ENCODE measurements at regions not wholly inside any gene's neighbourhood (a gene's known extent, or its start where the extent isn't known, plus 50 kb on each side); places are given as distances from the start of the nearest gene placed in this dataset.

DNA sequence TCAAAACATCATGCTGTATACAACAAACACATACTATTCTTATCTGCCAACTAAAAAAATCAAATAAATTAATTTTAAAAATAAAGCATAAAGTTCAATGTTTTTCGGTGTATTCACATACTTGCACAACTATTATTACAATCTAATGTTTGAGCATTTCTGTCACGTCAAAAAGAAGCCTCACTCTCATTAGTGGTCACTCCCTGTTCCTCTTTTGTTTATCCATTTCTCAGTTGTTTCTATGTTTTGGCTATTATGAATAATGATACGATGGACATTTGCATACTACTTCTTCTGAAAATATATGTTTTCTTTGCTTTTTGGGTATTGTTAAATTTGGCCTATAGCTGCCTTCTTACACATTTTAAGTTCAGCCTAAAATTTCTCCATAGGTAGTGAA is 773.0 kb upstream of the HS6ST1 start:
- BruUV-seq (replicated peaks): no TSS peak
- no peaks in the 10 kb centered on the region for H3K36me3 ChIP-seq (ENCODE audit: low read depth, low read length)
- DNase-seq: no peak
- ATAC-seq: no peak
- no peaks in the 10 kb centered on the region for H3K27me3 ChIP-seq (ENCODE audit: low read length)
- intact Hi-C loops (cut with micrococcal nuclease): no loop called here
- H3K27ac ChIP-seq (ENCODE audit: low read length): no peak overlapping the region
- H3K9me2 ChIP-seq (replicated peaks; ENCODE audit: low read length): no peaks in the 10 kb centered on the region
- no peak overlapping the region for H2AFZ ChIP-seq (ENCODE audit: low read length)
- POLR2A ChIA-PET (ENCODE audit: unreplicated experiment): no interaction called here
- no peak overlapping the region for H3K4me3 ChIP-seq (ENCODE audit: low read length)
- no peak overlapping the region for H3K4me2 ChIP-seq (ENCODE audit: low read length)
- no peak for TF ChIP-seq EZH2 (IDR thresholded peaks at IDR 0.05; ENCODE audit: low read length, unreplicated experiment)
- TF ChIP-seq, protein P1, sequence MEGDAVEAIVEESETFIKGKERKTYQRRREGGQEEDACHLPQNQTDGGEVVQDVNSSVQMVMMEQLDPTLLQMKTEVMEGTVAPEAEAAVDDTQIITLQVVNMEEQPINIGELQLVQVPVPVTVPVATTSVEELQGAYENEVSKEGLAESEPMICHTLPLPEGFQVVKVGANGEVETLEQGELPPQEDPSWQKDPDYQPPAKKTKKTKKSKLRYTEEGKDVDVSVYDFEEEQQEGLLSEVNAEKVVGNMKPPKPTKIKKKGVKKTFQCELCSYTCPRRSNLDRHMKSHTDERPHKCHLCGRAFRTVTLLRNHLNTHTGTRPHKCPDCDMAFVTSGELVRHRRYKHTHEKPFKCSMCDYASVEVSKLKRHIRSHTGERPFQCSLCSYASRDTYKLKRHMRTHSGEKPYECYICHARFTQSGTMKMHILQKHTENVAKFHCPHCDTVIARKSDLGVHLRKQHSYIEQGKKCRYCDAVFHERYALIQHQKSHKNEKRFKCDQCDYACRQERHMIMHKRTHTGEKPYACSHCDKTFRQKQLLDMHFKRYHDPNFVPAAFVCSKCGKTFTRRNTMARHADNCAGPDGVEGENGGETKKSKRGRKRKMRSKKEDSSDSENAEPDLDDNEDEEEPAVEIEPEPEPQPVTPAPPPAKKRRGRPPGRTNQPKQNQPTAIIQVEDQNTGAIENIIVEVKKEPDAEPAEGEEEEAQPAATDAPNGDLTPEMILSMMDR (conservative IDR thresholded peaks at IDR 0.05; ENCODE audit: low read depth, low read length): no peak
- TF ChIP-seq EZH2phosphoT487 (IDR thresholded peaks at IDR 0.05; ENCODE audit: borderline replicate concordance, low read length): no peak
- H3K79me2 ChIP-seq (ENCODE audit: low read length): no peaks in the 10 kb centered on the region
- H3K9me3 ChIP-seq (ENCODE audit: low read length): 0 out of 2 replicates have a peak, but pooled peaks cover 3% of the 10 kb centered on the region
- H3K4me1 ChIP-seq (ENCODE audit: insufficient read depth, low read length): no peaks in the 10 kb centered on the region
- H4K20me1 ChIP-seq (ENCODE audit: low read length): no peaks in the 10 kb centered on the region
- no peak overlapping the region for H3K9ac ChIP-seq (ENCODE audit: low read length)
- CTCF ChIA-PET: no interaction called here
- H3F3A ChIP-seq (ENCODE audit: low read length, unreplicated experiment): no peaks in the 10 kb centered on the region

DNA sequence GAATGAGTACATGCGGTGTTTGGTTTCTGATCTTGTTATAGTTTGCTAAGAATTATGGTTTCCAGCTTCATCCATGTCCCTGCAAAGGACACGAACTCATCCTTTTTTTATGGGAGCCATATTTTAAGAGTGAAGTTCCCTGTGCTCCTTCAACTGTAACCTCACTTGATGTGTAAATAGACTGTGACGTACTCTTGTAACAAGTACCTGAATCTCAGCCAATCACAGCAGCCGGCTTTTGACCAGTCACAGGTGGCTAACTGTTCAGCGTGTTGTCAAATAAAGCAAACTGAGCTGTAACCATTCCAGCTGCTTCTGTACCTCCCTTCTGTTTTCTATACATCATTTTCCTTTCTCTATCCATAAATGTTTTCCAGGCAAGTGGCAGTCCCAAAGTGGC is 774.3 kb upstream of the HS6ST1 start:
- Histone ChIP-seq H3K9ac (ENCODE audit: low read length) (no peak overlapping the region), H3K79me2 (ENCODE audit: low read length) (no peaks in the 10 kb centered on the region), H3K9me2 (replicated peaks; ENCODE audit: low read length) (no peaks in the 10 kb centered on the region), H3K4me3 (ENCODE audit: low read length) (no peak overlapping the region), H2AFZ (ENCODE audit: low read length) (no peak overlapping the region), H3K27me3 (ENCODE audit: low read length) (no peaks in the 10 kb centered on the region), H3K4me1 (ENCODE audit: insufficient read depth, low read length) (no peaks in the 10 kb centered on the region), H3K4me2 (ENCODE audit: low read length) (no peak overlapping the region), H3K36me3 (ENCODE audit: low read depth, low read length) (no peaks in the 10 kb centered on the region), H3K9me3 (ENCODE audit: low read length) (peaks cover 3% of the 10 kb centered on the region; the same call in 1 of the 2 replicates), H3K27ac (ENCODE audit: low read length) (no peak overlapping the region), H4K20me1 (ENCODE audit: low read length) (no peaks in the 10 kb centered on the region), H3F3A (ENCODE audit: low read length, unreplicated experiment) (no peaks in the 10 kb centered on the region)
- POLR2A ChIA-PET (ENCODE audit: unreplicated experiment): no interaction called here
- no TSS peak for BruUV-seq (replicated peaks)
- CTCF ChIA-PET: no interaction called here
- DNase-seq: no peak
- ATAC-seq: no peak
- TF ChIP-seq EZH2phosphoT487 (IDR thresholded peaks at IDR 0.05; ENCODE audit: borderline replicate concordance, low read length) (no peak), EZH2 (IDR thresholded peaks at IDR 0.05; ENCODE audit: low read length, unreplicated experiment) (no peak)
- TF ChIP-seq, protein P1 (conservative IDR thresholded peaks at IDR 0.05; ENCODE audit: low read depth, low read length): no peak
- intact Hi-C loops (cut with micrococcal nuclease): no loop called here

DNA sequence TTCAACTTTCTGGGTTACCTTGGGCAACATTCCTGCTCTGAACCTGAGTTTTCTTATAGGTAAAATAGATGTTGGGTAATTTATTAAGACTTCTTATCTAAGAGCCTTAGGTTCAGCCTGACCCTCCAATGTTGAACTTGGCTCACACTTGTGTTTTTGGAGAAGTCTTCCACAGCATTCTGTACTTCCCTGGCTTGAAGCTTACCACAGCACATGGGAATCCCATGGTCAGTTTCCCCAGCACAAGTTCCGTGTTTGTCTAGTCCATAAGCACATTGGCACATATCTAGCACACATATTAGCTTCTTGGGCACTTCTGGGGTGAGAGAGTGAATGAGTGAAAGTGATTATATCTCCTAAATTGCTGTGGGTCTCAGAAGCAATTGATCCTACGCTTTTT is 782.5 kb upstream of the HS6ST1 start:
- Histone ChIP-seq H3K27ac (ENCODE audit: low read length) (no peak overlapping the region), H3K4me1 (ENCODE audit: insufficient read depth, low read length) (no peaks in the 10 kb centered on the region), H3K27me3 (ENCODE audit: low read length) (no peaks in the 10 kb centered on the region), H3K9me2 (replicated peaks; ENCODE audit: low read length) (no peaks in the 10 kb centered on the region), H3F3A (ENCODE audit: low read length, unreplicated experiment) (no peaks in the 10 kb centered on the region), H3K9me3 (ENCODE audit: low read length) (no peaks in the 10 kb centered on the region; the same call in 1 of the 2 replicates), H2AFZ (ENCODE audit: low read length) (no peak overlapping the region), H3K4me3 (ENCODE audit: low read length) (no peak overlapping the region), H4K20me1 (ENCODE audit: low read length) (no peaks in the 10 kb centered on the region), H3K79me2 (ENCODE audit: low read length) (no peaks in the 10 kb centered on the region), H3K36me3 (ENCODE audit: low read depth, low read length) (no peaks in the 10 kb centered on the region), H3K9ac (ENCODE audit: low read length) (no peak overlapping the region), H3K4me2 (ENCODE audit: low read length) (no peak overlapping the region)
- CTCF ChIA-PET: no interaction called here
- TF ChIP-seq EZH2 (IDR thresholded peaks at IDR 0.05; ENCODE audit: low read length, unreplicated experiment): no peak
- no peak for TF ChIP-seq EZH2phosphoT487 (IDR thresholded peaks at IDR 0.05; ENCODE audit: borderline replicate concordance, low read length)
- TF ChIP-seq, protein P1 (conservative IDR thresholded peaks at IDR 0.05; ENCODE audit: low read depth, low read length): no peak
- intact Hi-C loops (cut with micrococcal nuclease): no loop called here
- no peak for ATAC-seq
- no TSS peak for BruUV-seq (replicated peaks)
- POLR2A ChIA-PET (ENCODE audit: unreplicated experiment): no interaction called here
- no peak for DNase-seq
